Sciatic nerve (tissue), 2 donors: ENCODE measurements at regions not wholly inside any gene's neighbourhood (a gene's known extent, or its start where the extent isn't known, plus 50 kb on each side); places are given as distances from the start of the nearest gene placed in this dataset.
A peak's percentile ranks its signal among the peaks of the same experiment; 100 is the strongest.

Experiments
- ATAC-seq: fragments of 200-7000 bp; cut with Tn5 transposase; one replicate; pipeline ENCODE4 v1.9.1; 2020; ENCODE audit warnings: mild to moderate bottlenecking, moderate library complexity
- DNase-seq: peaks from one replicate; pipeline ENCODE4 v3.0.0-alpha.2; 2020; ENCODE audit warnings: low spot score
- intact Hi-C: fragments of 100-400 bp; cut with DNase I; formaldehyde crosslinking; loops from one replicate; pipeline ENCODE4 v1.14.2; 2022
- donor health status: DM: no; HTN: no; CAD: no.
- donor health status: DM: no; HTN: no; CAD: no.

DNA sequence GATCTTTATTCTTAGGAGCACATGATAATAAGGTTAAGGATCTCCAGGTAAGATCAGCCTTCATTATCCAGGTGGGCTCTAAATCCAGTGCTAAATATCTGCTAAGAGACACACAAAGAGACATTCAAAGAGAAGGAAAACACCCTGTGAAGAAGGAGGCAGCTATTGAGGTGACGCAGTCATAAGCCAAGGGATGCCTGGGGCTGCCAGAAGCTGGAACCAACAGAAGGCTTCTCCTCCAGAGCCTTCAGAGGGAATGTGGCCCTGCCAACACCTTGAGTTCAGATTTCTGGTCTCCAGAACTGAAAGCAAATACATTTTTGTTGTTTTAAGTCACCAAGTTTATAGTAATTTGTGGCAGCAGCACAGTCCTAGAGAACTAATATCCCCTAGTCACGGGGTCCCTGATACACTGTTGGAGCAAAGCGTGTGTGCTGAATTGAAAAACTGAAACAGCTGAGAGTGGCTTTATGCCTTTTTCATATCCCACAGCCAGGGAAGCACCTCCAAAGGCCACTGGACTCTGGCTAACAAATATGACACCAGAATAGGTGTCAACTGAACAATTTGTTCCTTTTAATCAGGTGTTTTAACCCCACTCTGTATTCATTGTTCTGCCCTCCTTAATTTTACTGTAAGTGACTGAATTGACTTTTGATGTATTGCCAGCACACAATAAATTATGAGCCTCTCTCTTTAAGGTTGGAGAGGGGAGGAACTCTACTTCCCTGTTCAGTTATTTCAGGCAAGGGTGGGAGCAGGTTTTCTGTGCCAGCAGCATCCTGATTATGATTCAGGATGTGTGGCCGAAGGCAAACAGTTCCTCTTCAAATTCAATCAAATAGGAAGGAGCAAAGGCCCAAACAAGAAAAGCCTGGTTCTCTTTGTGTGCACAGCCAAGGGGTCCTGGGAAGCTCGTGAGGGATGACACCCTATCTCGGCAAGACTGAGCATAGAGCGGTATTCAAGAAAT is 151.8 kb upstream of the HES1 start:
- intact Hi-C loops: no loop called here
- ATAC-seq: no peak
- no peak for DNase-seq

- intact Hi-C loops: no loop called here
- ATAC-seq (no peak), DNase-seq (no peak)
Observed at GRCh38 chr3:193984876-193985275, 151.1 kb upstream of the HES1 start.

- ATAC-seq (no peak), DNase-seq (no peak)
- intact Hi-C loops: no loop called here
Observed at GRCh38 chr3:193987186-193987585, 148.8 kb upstream of the HES1 start.

DNA sequence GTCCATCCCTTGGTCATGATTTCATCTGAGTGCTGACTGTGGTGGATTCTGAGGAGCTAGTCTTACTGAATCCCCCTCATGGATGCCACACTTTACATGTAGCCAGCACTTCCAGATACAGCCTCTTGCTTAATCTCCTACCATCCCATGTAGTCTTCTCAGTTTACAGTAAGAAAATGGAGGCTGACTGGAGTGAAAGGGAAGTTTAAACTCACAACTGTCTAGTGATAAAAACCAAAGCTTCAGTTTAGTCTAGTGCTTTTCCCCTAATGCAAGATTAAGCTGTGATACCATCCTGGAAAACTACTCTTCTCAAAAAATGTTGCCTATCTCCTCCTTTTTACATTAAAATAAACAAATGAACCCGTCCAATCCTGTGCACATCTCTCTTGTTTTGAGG is 146.8 kb upstream of the HES1 start:
- ATAC-seq (no peak), DNase-seq (no peak)
- intact Hi-C loops: no loop called here

DNA sequence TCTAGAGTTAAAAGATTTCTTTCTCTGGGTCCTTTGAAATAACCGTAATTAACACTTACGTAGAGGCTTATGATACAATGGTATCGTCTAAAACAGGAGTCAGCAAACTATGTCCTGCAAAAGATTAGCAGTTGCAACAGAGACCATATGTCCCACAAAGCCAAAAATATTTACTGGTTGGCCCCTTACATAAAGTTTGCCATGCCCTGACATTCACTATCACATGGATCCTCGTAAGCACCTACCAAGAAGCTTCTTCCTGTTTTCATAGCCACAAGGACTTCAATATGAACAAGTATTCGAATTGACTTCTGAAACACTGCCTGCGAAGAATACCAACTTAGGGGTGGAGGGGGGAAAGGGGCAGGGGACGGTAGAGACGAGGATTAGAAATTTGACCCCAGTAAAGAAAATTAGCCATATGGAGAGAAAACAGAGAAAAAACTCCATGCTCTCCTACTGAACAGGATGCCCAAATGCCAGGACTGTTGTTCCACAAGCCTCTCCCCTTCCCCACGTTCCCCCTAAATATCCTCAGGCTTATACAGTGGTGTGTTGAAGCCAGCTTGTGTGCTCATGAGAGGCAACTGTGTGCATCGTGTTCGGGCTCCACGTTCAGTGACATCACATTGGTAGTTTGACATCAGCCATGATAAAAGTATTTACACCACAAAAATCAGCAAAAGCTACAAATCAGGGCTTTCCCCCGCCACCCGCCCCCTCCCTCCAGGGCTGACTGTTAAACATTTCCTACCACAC is 144.1 kb upstream of the HES1 start:
- no peak for ATAC-seq
- intact Hi-C loops: no loop called here
- no peak for DNase-seq

DNA sequence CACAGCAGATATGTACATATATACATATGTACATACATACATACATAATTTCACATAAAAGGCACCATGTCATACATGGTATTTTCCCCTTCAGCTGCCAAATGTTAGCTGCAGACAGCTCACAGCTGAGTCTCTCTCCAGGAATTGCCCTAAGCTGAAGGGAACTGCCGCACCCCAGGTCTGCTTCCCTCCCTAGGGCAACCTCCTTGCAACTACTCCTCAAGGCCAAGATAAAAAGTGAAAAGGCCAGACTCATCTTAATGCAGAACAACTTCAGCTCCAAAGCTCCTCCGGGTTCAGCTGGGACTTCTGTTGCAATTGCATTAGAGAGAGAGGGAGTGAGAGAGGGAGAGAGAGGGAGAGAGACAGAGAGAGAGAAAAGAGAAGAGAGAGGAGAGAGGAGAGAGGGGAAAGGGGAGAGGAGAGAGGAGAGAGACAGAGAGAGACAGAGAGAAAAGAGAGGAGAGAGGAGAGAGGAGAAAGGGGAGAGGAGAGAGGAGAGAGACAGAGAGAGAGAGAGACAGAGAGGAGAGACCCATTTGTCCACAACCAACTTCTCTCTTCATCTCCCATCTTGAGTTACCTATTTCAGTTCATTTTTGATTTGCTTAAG is 143.4 kb upstream of the HES1 start:
- intact Hi-C loops: no loop called here
- DNase-seq: no peak
- ATAC-seq: no peak

- ATAC-seq: no peak
- DNase-seq: no peak
- intact Hi-C loops: no loop called here
Observed at GRCh38 chr3:193996221-193996620, 139.7 kb upstream of the HES1 start.

- intact Hi-C loops: no loop called here
- ATAC-seq (no peak), DNase-seq (no peak)
Observed at GRCh38 chr3:193996641-193997089, 139.3 kb upstream of the HES1 start.

GRCh38 chr3:193997228-193998122 is 138.5 kb upstream of the HES1 start:
- intact Hi-C loops: no loop called here
- DNase-seq (no peak), ATAC-seq (no peak)

GRCh38 chr3:193998123-193998448 is 137.9 kb upstream of the HES1 start:
- intact Hi-C loops: no loop called here
- ATAC-seq (no peak), DNase-seq (no peak)

- intact Hi-C loops: no loop called here
- DNase-seq (no peak), ATAC-seq (no peak)
Observed at GRCh38 chr3:193998628-193999195, 137.2 kb upstream of the HES1 start.

DNA sequence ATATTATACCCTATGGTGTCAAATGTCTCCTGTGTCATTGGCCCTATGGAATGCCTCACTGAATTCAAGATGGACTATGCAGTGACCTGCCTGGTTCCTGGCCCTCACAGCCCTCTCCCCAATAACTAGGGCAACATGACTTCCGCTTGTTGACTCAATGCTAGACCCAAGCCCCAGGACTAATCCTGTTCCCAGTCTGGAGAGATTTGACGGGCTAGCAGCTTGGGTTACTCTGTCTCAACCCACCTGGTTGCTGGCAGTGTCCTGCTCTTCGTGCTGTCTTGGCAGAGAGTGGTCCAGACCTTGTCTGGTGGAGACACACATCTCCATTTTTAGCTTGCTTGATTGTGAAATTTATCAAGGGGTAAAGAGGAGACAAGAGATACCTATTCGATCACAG is 135.8 kb upstream of the HES1 start:
- intact Hi-C loops: no loop called here
- no peak for ATAC-seq

GRCh38 chr3:194000712-194001111 is 135.2 kb upstream of the HES1 start:
- intact Hi-C loops: no loop called here
- ATAC-seq: no peak
- DNase-seq: no peak

More for the DNA sequence above, 135.8 kb upstream of the HES1 start:
- no peak for DNase-seq

DNA sequence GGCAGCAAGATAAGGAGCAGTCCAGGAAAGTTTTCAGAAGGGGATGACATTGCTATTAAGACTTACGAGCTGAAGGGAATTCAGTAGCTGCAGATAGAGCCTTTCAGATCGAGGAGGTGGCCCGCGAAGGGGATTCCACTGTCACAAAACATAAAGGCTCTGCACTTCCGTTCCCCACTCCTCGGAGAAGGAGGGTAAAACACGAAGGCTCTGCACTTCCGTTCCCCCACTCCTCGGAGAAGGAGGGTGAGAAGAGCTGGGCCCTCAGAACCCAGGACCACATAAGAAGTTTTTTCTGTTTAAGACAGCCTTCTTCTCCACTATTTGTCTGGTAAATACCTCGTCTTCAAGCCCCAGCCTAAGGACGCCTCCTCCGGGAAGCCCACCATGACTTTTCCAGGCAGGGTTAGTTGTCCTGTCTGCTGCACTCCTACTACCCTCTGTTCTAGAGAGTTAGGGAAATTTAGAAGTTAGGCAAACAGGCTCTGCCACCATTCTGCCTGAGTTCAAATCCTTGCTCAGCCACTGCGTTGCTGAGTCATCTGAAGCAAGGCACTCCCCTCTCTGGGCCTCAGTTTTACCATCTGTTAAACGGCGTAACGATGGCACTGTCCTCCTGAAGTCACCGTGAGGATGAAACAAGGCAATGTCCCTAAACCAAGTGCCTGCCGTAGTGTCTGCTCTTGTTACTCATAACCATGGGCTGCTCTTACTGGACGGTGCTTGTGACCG is 134.1 kb upstream of the HES1 start:
- DNase-seq (no peak), ATAC-seq (no peak)
- intact Hi-C loops: no loop called here

- ATAC-seq (peak; percentile 91), DNase-seq (peak; percentile 91)
- intact Hi-C loops: no loop called here
Observed at GRCh38 chr3:194003114-194004057, 132.6 kb upstream of the HES1 start.

- ATAC-seq (no peak), DNase-seq (no peak)
- intact Hi-C loops: no loop called here
Observed at GRCh38 chr3:194005930-194006501, 129.9 kb upstream of the HES1 start.
